Neural progenitor cell (in vitro differentiated cells): ENCODE measurements at regions not wholly inside any gene's neighbourhood (a gene's known extent, or its start where the extent isn't known, plus 50 kb on each side); places are given as distances from the start of the nearest gene placed in this dataset.

Experiments used
- DNase-seq: peaks from one replicate; pipeline ENCODE4 v3.0.0-alpha.2; 2016; ENCODE audit warnings: low spot score
- H2AFZ ChIP-seq: fragments of 200-600 bp; sonication (generic); replicated peaks from 2 replicates; pipeline ENCODE4 v1.6.1; 2016; ENCODE audit warnings: antibody characterized with exemption
- H3F3A ChIP-seq: fragments of 200-600 bp; sonication (generic); 2 replicates; pipeline ENCODE4 v1.6.1; 2016; ENCODE audit warnings: antibody characterized with exemption, low read depth
- H3K27ac ChIP-seq: fragments of 200-600 bp; sonication (generic); 2 replicates; pipeline ENCODE4 v1.5.1; 2016; ENCODE audit warnings: mild to moderate bottlenecking
- H3K27me3 ChIP-seq: fragments of 200-600 bp; sonication (generic); 2 replicates; pipeline ENCODE4 v1.6.1; 2016; ENCODE audit warnings: mild to moderate bottlenecking, moderate library complexity
- H3K36me3 ChIP-seq: fragments of 200-600 bp; sonication (generic); 2 replicates; pipeline ENCODE4 v1.5.1; 2016
- H3K4me1 ChIP-seq: fragments of 200-600 bp; sonication (generic); 2 replicates; pipeline ENCODE4 v1.6.1; 2016; ENCODE audit warnings: mixed run types
- H3K4me2 ChIP-seq: fragments of 200-600 bp; sonication (generic); 2 replicates; pipeline ENCODE4 v1.6.1; 2016
- H3K4me3 ChIP-seq: fragments of 200-600 bp; sonication (generic); 2 replicates; pipeline ENCODE4 v1.5.1; 2016
- H3K79me2 ChIP-seq: fragments of 200-600 bp; sonication (generic); 2 replicates; pipeline ENCODE4 v1.6.1; 2016; ENCODE audit warnings: low read depth
- H3K9ac ChIP-seq: fragments of 200-600 bp; sonication (generic); 2 replicates; pipeline ENCODE4 v1.6.1; 2016
- H3K9me3 ChIP-seq: fragments of 200-600 bp; sonication (generic); 2 replicates; pipeline ENCODE4 v1.5.1; 2016; ENCODE audit warnings: low read depth
- H4K20me1 ChIP-seq: fragments of 200-600 bp; sonication (generic); 2 replicates; pipeline ENCODE4 v1.6.1; 2016; ENCODE audit warnings: low read depth
- H3K27ac Mint-ChIP-seq: 3 replicates; pipeline ENCODE4 v1.8.0; 2021; ENCODE audit warnings: mixed read lengths
- H3K27me3 Mint-ChIP-seq: 2 replicates; pipeline ENCODE4 v1.8.0; 2022; ENCODE audit warnings: low read depth, mild to moderate bottlenecking, inconsistent platforms, moderate library complexity, mixed read lengths; ENCODE audit not compliant: insufficient read depth
- H3K36me3 Mint-ChIP-seq: 3 replicates; pipeline ENCODE4 v1.8.0; 2021; ENCODE audit warnings: mixed read lengths
- H3K4me1 Mint-ChIP-seq: 3 replicates; pipeline ENCODE4 v1.8.0; 2021; ENCODE audit warnings: mixed read lengths
- H3K4me3 Mint-ChIP-seq: 3 replicates; pipeline ENCODE4 v1.8.0; 2021; ENCODE audit warnings: mild to moderate bottlenecking, moderate library complexity, mixed read lengths
- H3K9me3 Mint-ChIP-seq: 3 replicates; pipeline ENCODE4 v1.8.0; 2020; ENCODE audit warnings: mixed read lengths
- CTCF ChIP-seq: fragments of 200-600 bp; sonication (generic); IDR thresholded peaks from 2 replicates; pipeline ENCODE4 v1.5.1; 2017; ENCODE audit warnings: antibody characterized with exemption, mild to moderate bottlenecking
- EZH2 ChIP-seq: fragments of 200-600 bp; sonication (generic); IDR thresholded peaks from 2 replicates; pipeline ENCODE4 v1.6.1; 2017; ENCODE audit warnings: antibody characterized with exemption, mild to moderate bottlenecking, moderate library complexity
- EZH2phosphoT487 ChIP-seq: fragments of 200-600 bp; sonication (generic); IDR thresholded peaks from 2 replicates; pipeline ENCODE4 v1.6.1; 2017; ENCODE audit warnings: antibody characterized with exemption

DNA sequence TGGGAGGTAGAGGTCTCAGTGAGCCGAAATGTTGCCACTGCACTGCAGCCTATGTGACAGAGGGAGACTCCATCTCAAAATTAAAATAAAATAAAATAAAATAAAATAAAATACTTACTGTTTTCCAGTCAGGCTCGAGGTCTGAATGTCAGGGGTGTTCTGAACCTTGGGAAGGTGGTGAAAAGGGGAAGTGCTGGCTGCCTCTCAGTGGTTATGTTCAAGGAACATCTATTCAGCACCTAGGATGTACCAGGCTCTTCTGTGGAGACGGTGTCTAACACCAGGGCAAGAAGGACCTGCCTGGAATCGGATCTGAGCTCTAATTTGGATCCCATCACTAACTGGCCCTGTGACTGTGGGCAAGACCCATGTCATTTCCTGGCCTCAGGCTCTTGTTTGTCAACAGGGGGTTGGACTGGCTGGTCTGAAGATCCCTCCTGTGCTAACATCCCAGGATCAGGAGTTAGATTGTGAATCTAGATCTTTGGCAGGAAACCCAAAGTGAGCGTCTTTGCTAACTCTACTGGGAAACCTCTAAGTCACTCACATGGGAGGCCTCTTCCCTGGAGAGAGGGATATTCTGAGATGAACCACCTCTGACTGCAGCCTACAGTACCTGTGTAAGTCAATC, 63.4 kb upstream of the SIRPG start:
- no peak overlapping the region for H3K9ac ChIP-seq
- H3K9me3 ChIP-seq, result no peaks in the 10 kb centered on the region
- no peak overlapping the region for H3K4me2 ChIP-seq
- H3K36me3 Mint-ChIP-seq, result no peaks in the 10 kb centered on the region
- no peak overlapping the region for H3K4me3 Mint-ChIP-seq
- H3K9me3 Mint-ChIP-seq, result peaks cover 3% of the 10 kb centered on the region
- H3K27ac ChIP-seq, result no peak overlapping the region
- H2AFZ ChIP-seq, result no peak overlapping the region
- TF ChIP-seq CTCF (no peak), EZH2 (no peak), EZH2phosphoT487 (no peak)
- H3K79me2 ChIP-seq, result no peaks in the 10 kb centered on the region
- no peaks in the 10 kb centered on the region for H3K36me3 ChIP-seq
- H3K4me1 Mint-ChIP-seq, result peaks cover 5% of the 10 kb centered on the region
- H4K20me1 ChIP-seq, result no peaks in the 10 kb centered on the region
- H3K4me3 ChIP-seq, result no peak overlapping the region
- H3K27me3 ChIP-seq, result peaks cover 73% of the 10 kb centered on the region
- DNase-seq, result no peak
- H3K27ac Mint-ChIP-seq, result no peak overlapping the region
- H3K4me1 ChIP-seq, result no peaks in the 10 kb centered on the region
- H3K27me3 Mint-ChIP-seq, result peaks cover 5% of the 10 kb centered on the region
- H3F3A ChIP-seq, result no peaks in the 10 kb centered on the region

- H4K20me1 ChIP-seq, result no peaks in the 10 kb centered on the region
- H3F3A ChIP-seq, result no peaks in the 10 kb centered on the region
- no peak overlapping the region for H2AFZ ChIP-seq
- peaks cover 81% of the 10 kb centered on the region for H3K27me3 ChIP-seq
- Mint-ChIP-seq H3K4me3 (no peak overlapping the region), H3K27me3 (peaks cover 5% of the 10 kb centered on the region), H3K36me3 (no peaks in the 10 kb centered on the region), H3K4me1 (peaks cover 5% of the 10 kb centered on the region), H3K9me3 (peaks cover 3% of the 10 kb centered on the region), H3K27ac (no peak overlapping the region)
- TF ChIP-seq CTCF (no peak), EZH2 (no peak), EZH2phosphoT487 (no peak)
- H3K9ac ChIP-seq, result no peak overlapping the region
- H3K4me3 ChIP-seq, result no peak overlapping the region
- no peaks in the 10 kb centered on the region for H3K36me3 ChIP-seq
- H3K4me2 ChIP-seq, result no peak overlapping the region
- H3K79me2 ChIP-seq, result no peaks in the 10 kb centered on the region
- no peaks in the 10 kb centered on the region for H3K9me3 ChIP-seq
- no peak overlapping the region for H3K27ac ChIP-seq
- no peak for DNase-seq
- H3K4me1 ChIP-seq, result no peaks in the 10 kb centered on the region
Measured at GRCh38 chr20:1720226-1720625, 62.6 kb upstream of the SIRPG start.

- Mint-ChIP-seq H3K9me3 (no peaks in the 10 kb centered on the region), H3K4me3 (no peak overlapping the region), H3K27ac (no peak overlapping the region), H3K4me1 (peaks cover 5% of the 10 kb centered on the region), H3K27me3 (peaks cover 5% of the 10 kb centered on the region), H3K36me3 (no peaks in the 10 kb centered on the region)
- Histone ChIP-seq H3F3A (no peaks in the 10 kb centered on the region), H2AFZ (no peak overlapping the region), H3K27ac (no peak overlapping the region), H3K27me3 (peaks cover 84% of the 10 kb centered on the region), H3K9me3 (no peaks in the 10 kb centered on the region), H3K4me2 (no peak overlapping the region), H4K20me1 (no peaks in the 10 kb centered on the region), H3K4me1 (no peaks in the 10 kb centered on the region), H3K79me2 (no peaks in the 10 kb centered on the region), H3K9ac (no peak overlapping the region), H3K4me3 (no peak overlapping the region), H3K36me3 (no peaks in the 10 kb centered on the region)
- no peak for DNase-seq
- no peak for TF ChIP-seq CTCF
- TF ChIP-seq EZH2, result no peak
- no peak for TF ChIP-seq EZH2phosphoT487
Measured at GRCh38 chr20:1718604-1719384, 61.2 kb upstream of the SIRPG start.
